PC-3 (cell line): ENCODE measurements at regions not wholly inside any gene's neighbourhood (a gene's known extent, or its start where the extent isn't known, plus 50 kb on each side); places are given as distances from the start of the nearest gene placed in this dataset.

Experiments used
- EZH2phosphoT487 ChIP-seq: fragments of 300-600 bp; sonication (generic); IDR thresholded peaks from 2 replicates; pipeline ENCODE4 v1.6.1; 2018; ENCODE audit warnings: mild to moderate bottlenecking, antibody characterized with exemption, low read length, borderline replicate concordance
- TF ChIP-seq, protein P1 (sequence below): fragments of 300-600 bp; sonication (generic); conservative IDR thresholded peaks from 2 replicates; pipeline ENCODE4 v1.5.1; 2017; ENCODE audit warnings: antibody characterized with exemption, low read depth, mild to moderate bottlenecking, low read length

DNA sequence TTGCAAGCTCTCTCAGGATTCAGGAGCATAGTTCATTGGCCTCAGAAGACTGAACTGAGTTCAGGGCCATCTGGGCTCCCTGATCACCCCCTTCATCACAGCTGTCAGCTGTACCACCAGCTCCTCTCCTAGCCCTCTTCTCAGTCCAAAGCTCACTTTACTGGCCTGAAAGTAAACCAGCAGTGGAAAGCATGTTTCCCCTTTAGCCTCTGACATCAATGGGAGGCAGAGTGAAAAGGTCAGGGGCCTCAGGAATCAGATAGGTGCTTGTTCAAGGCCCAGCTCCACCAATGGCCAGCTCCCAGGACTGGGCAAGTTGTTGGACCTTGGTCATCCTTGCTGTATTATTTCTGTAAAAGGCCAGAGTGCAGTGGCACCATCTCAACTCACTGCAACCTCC, 223.4 kb downstream of the TLE3 start:
- TF ChIP-seq, protein P1, sequence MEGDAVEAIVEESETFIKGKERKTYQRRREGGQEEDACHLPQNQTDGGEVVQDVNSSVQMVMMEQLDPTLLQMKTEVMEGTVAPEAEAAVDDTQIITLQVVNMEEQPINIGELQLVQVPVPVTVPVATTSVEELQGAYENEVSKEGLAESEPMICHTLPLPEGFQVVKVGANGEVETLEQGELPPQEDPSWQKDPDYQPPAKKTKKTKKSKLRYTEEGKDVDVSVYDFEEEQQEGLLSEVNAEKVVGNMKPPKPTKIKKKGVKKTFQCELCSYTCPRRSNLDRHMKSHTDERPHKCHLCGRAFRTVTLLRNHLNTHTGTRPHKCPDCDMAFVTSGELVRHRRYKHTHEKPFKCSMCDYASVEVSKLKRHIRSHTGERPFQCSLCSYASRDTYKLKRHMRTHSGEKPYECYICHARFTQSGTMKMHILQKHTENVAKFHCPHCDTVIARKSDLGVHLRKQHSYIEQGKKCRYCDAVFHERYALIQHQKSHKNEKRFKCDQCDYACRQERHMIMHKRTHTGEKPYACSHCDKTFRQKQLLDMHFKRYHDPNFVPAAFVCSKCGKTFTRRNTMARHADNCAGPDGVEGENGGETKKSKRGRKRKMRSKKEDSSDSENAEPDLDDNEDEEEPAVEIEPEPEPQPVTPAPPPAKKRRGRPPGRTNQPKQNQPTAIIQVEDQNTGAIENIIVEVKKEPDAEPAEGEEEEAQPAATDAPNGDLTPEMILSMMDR = no peak
- no peak for TF ChIP-seq EZH2phosphoT487
